NCI-H1105 treated with DMSO at 0.1 percent for 48 hours (cell line): ENCODE measurements at regions not wholly inside any gene's neighbourhood (a gene's known extent, or its start where the extent isn't known, plus 50 kb on each side); places are given as distances from the start of the nearest gene placed in this dataset.
"Not testable (repeated sequence)": the region's sequence is repeated elsewhere in the genome, so short reads cannot be mapped to it uniquely, and the experiment has no call there.

ENCODE experiments used
- DNase-seq: peaks from one replicate; lab custom pipeline; 2025; lab: John Stamatoyannopoulos, UW

GRCh38 chr17:65307081-65307960 is 170.2 kb downstream of the RGS9 start:
- DNase-seq: no peak

DNA sequence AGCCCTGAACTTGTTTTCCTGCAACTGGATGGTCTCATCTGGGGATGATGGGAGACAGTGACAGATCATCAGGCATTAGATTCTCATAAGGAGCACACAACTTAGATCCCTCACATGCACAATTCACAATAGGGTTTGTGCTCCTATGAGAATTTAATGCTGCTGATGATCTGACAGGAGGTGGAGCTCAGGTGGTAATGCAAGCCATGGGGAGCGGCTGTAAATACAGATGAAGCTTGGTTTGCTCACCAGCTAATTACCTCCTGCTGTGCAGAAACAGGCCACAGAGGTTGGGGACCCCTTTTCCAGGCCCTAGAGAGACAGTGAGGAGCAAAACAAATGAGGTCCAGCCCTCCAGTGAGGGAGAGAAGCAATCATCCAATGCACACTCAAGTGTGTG is 168.6 kb downstream of the RGS9 start:
- no peak for DNase-seq

DNA sequence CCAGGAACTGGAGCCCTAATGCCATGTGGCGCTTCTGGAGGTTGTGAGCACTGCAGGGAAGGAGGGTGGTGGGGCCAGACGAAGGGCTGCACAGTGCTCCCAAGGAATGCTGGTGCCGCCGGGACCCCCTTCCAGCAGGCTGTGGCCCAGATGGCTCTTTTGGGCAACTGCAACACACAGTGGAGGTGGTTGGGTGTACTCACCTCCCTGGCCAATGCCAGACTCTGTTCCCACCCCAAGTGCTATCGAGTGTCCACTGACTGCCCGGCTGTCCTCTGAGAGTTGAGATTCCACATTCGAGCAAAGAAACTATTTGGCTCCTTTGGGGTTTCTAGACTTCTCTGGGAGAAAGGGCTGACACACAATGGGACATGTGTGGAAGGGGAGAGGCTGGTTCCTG is 167.9 kb downstream of the RGS9 start:
- DNase-seq: no peak

GRCh38 chr17:65301882-65302281 is 164.7 kb downstream of the RGS9 start:
- DNase-seq: not testable (repeated sequence)

GRCh38 chr17:65301184-65301583 is 164.0 kb downstream of the RGS9 start:
- no peak for DNase-seq

DNA sequence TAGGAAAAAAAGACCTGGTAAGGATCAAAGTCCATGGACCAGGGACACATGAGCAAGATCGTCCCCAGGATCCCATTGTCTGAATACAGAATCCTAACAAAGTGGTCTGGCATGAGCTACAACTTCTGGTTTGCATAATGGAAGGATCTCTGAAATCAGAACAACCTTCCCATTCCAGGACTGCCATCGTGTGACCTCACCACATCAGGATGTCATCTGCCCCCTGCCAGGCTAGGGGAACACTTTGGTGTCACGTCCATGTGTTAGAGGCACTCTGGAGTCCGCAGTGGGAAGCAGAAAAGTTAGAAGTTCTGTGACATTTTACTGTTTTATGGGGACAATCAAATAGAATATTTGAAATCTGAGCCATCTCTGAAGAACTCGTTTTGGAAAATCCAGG is 160.7 kb downstream of the RGS9 start:
- DNase-seq: no peak

- no peak for DNase-seq
These were observed 160.2 kb downstream of the RGS9 start for GRCh38 chr17:65297384-65297783.

DNA sequence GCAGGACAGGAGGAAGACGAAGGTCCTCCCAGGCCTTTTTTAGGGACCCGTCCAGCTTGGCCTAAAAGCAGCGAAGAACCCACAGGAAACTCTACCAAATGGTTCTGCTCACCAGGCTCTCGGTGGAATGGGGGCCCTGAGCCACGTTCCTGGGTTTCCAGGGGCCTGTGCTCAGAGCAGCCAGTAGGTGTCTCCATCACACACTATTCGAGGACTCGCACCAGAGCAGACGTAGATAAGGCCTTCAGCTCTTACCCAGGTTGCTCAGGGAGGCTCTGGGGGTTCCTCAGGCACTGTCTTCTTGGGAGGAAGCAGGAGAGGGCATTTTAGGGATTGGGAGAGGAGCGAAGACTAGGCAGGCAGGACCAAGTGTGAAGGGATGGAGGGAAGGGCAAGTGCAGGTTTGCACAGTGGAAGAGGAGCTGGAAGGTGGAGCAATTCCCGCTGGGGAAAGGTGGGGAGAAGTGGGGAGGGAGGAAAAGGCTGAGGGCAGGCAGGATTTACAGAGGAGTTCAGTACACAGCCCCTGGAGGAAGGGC is 157.1 kb downstream of the RGS9 start:
- peak; percentile 40 for DNase-seq

DNA sequence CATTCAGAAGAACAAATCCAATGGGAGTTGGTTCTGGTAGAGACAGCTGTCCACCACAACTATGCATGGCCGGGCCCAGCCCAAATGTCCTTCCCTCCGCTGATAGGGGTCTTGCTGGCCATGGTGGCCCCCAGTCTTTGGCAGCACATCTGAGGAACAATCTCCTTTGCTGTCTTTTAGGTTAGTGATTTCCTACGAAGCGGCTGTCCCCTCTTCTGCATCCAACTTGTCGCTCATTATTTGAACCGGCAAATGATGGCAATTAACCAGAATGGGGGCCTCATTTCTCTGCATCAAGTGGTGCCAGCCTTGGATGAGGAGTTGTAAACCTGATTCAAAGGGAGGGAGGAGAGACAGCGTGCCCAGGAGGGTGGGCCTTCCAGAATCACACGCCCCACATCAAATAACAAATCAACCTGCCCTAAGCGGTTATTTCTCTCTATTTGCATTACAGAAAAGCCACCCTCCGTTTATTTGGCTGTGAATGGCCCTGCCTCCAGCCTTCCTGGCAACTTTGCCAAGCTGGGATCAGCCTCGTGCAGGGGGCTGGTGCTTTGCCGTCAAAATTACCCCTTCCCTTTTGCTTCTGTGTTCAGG is 156.5 kb downstream of the RGS9 start:
- DNase-seq: no peak

DNA sequence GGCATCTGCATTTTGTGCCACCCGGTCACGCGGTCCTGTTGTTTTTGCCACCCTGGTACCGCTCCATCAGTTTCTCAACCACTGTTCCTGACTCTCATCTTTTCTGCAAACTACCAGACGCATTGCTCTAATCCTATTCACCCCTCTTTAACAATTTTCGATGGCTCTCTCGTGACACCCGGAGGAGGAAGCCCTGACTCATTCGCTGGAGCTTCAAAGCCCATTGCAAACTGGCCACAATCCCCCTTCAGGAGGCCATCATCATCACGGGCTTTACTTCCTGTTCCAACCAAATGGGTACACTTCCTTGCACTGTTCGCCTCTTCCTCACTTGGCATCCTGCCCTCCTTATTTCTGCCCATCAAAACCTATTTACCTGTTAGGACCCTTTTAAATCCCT is 155.3 kb downstream of the RGS9 start:
- DNase-seq: no peak

DNA sequence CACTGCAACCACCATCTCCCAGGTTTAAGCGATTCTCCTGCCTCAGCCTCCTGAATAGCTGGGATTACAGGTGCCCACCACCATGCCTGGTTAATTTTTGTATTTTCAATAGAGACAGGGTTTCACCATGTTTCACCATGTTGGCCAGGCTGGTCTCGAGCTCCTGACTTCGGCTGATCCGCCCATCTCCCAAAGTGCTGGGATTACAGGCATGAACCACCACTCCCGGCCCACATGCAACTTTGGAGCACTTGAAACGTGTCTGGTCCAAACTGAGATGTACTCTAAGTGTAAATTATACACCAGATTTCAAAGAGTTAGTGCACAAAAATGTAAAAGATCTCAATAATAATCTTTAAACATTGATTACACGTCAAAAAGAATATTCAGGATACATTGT is 154.1 kb downstream of the RGS9 start:
- not testable (repeated sequence) for DNase-seq

DNA sequence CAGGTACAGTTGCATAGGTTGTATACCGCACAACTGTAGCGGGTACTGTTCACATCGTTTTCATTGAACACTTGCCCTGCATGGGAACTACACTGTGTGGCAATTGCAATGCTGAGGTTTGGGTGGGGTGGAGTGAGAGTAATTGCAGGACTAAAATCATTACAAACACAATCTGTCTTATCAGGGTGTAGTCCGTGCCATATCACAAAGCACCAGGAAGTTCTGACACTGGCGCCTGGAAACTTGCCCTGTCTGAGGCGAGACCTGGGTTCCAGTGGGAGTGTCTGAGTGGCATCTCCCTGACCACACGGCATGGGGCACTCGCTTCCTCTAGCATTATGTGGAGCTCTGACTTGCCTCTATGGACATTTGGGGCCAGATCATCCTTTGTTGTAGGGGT is 153.4 kb downstream of the RGS9 start:
- DNase-seq: no peak

GRCh38 chr17:65290056-65290455 is 152.9 kb downstream of the RGS9 start:
- DNase-seq: no peak

DNA sequence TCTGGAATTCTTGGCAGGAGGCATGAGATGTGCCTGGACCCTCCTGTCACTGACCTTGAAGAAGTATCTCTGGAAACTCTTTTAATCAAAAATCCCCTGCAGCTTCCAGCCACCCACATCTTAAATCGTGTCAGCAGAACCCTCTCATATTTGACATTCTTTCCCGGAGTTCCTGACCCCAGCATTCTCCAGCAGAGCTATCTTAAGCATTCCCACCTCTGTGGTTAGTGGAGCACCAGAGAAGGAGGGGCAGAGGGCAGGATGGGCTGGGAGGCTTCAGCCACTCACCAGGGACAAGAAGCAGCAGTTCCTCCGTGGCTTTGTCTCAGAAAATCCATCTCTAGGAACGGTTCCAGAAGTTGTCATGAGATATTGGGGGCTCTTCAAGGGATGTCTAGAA is 149.9 kb downstream of the RGS9 start:
- no peak for DNase-seq

GRCh38 chr17:65283704-65284103 is 146.5 kb downstream of the RGS9 start:
- DNase-seq: no peak

GRCh38 chr17:65279456-65279855 is 142.3 kb downstream of the RGS9 start:
- no peak for DNase-seq

DNA sequence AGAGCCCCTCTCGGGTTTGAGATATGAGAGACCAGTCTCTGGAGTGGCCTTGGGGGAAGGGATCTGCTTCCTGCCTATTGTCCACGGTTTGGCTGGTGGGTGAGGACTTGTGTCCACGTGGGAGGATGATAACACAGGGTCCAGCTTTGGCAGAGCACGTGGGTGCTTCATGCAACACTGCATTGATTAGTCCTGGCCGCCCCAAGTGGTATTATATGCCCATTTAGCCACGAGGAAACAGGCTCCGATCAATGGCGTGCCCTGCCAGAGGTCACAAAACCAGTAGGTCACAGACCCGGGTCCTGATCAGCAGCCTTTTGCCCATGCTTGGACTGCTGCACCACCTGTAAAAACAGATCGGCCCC is 141.6 kb downstream of the RGS9 start:
- DNase-seq: no peak

GRCh38 chr17:65278050-65278819 is 141.1 kb downstream of the RGS9 start:
- DNase-seq: no peak

DNA sequence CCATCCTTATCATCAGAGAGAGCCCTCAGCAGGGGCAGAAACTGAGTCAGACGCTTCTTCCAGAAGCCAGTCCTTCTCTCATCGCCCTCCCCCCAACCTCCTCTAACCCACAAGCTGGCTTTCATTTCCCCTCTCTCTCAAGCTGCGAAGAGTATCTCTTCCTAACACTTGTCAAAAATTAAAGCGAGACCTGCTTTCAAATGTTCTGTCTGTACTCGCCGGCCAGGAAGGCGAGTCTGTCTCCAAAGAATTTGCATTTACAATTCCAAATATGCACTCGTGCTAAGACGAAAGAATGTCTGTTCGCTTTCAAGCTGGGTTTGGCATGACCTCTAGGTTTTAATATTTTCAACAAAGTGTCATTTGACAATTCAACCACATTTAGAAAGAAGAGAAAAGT is 140.4 kb downstream of the RGS9 start:
- no peak for DNase-seq
